ENCODE measurements at regions not wholly inside any gene's neighbourhood (a gene's known extent, or its start where the extent isn't known, plus 50 kb on each side); places are given as distances from the start of the nearest gene placed in this dataset.

DNA sequence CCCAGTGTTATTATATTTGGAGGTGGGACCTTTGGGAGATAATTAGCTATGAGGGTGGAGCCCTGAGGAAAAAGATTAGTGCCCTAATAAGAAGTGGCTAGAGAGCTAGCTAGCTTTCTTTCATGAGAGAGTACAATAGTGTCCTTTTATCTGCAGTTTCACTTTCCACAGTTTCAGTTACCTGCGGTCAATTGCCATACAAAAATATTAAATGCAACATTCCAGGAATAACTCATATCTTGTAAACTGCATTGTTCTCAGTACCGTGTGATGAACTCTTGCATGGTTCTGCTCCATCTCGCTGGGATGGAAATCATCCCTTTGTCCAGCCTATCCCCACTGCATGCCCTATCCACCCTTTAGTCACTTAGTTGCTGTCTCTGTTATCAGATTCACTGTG lies 201.6 kb downstream of the RWDD3 start:
- Histone ChIP-seq H3K27ac (no peak overlapping the region), H3K4me1 (replicated peaks; ENCODE audit: insufficient read depth) (no peaks in the 10 kb centered on the region), H3K4me3 (no peak overlapping the region), H3K36me3 (ENCODE audit: low read depth) (no peaks in the 10 kb centered on the region), H3K27me3 (ENCODE audit: insufficient read depth, low read depth) (peaks cover 23% of the 10 kb centered on the region; the same call in 1 of the 2 replicates), H3K9me3 (ENCODE audit: insufficient read depth, low read depth) (no peaks in the 10 kb centered on the region), H2AFZ (no peak overlapping the region), H4K20me1 (ENCODE audit: insufficient read depth) (no peaks in the 10 kb centered on the region), H3F3A (ENCODE audit: insufficient read depth, low read depth) (no peaks in the 10 kb centered on the region), H3K79me2 (ENCODE audit: low read depth) (no peaks in the 10 kb centered on the region), H3K9me2 (ENCODE audit: insufficient read depth) (no peaks in the 10 kb centered on the region), H3K4me2 (no peak overlapping the region)
- DNase-seq = no peak
- CTCF ChIA-PET = no interaction called here
- TF ChIP-seq, protein P1, sequence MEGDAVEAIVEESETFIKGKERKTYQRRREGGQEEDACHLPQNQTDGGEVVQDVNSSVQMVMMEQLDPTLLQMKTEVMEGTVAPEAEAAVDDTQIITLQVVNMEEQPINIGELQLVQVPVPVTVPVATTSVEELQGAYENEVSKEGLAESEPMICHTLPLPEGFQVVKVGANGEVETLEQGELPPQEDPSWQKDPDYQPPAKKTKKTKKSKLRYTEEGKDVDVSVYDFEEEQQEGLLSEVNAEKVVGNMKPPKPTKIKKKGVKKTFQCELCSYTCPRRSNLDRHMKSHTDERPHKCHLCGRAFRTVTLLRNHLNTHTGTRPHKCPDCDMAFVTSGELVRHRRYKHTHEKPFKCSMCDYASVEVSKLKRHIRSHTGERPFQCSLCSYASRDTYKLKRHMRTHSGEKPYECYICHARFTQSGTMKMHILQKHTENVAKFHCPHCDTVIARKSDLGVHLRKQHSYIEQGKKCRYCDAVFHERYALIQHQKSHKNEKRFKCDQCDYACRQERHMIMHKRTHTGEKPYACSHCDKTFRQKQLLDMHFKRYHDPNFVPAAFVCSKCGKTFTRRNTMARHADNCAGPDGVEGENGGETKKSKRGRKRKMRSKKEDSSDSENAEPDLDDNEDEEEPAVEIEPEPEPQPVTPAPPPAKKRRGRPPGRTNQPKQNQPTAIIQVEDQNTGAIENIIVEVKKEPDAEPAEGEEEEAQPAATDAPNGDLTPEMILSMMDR (conservative IDR thresholded peaks at IDR 0.05) = no peak
- TF ChIP-seq EZH2 (IDR thresholded peaks at IDR 0.05; ENCODE audit: low read depth) = no peak
- intact Hi-C loops (cut with micrococcal nuclease; ENCODE audit: unreplicated experiment) = no loop called here
- no TSS peak for BruUV-seq (replicated peaks)
- POLR2A ChIA-PET (ENCODE audit: unreplicated experiment) = no interaction called here

DNA sequence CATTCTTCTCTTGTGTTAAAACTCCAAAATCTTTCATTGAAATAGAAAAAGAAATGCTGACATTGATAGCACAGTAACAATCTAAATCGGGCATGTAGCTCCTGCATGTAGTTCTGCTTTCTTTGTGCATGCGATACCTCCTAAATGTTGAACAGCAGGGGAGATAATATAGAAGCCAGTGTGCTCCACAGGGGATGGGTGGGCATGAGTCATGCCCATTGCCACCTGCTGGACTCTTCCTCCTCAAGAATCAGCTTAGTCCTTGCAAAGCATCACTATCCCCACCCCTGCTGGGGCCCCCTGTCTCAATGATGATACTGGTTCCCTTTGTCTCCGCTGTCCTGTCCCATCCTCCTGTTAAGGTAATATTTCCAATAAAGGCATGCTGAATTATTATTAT lies 203.0 kb downstream of the RWDD3 start:
- BruUV-seq (replicated peaks) = no TSS peak
- ChIA-PET POLR2A (ENCODE audit: unreplicated experiment) (interaction anchor here (0.5 kb wide), 1 partner anchor 1333 kb away, joined by 9 read pairs; no protein-coding TSS in a partner anchor), CTCF (no interaction called here)
- Histone ChIP-seq H2AFZ (no peak overlapping the region), H3K4me2 (no peak overlapping the region), H3K9me2 (ENCODE audit: insufficient read depth) (no peaks in the 10 kb centered on the region), H3K27me3 (ENCODE audit: insufficient read depth, low read depth) (peaks cover 23% of the 10 kb centered on the region; the same call in 1 of the 2 replicates), H3K4me3 (no peak overlapping the region), H3K79me2 (ENCODE audit: low read depth) (no peaks in the 10 kb centered on the region), H3K4me1 (replicated peaks; ENCODE audit: insufficient read depth) (no peaks in the 10 kb centered on the region), H3K36me3 (ENCODE audit: low read depth) (no peaks in the 10 kb centered on the region), H3F3A (ENCODE audit: insufficient read depth, low read depth) (no peaks in the 10 kb centered on the region), H3K27ac (no peak overlapping the region), H3K9me3 (ENCODE audit: insufficient read depth, low read depth) (no peaks in the 10 kb centered on the region), H4K20me1 (ENCODE audit: insufficient read depth) (no peaks in the 10 kb centered on the region)
- DNase-seq = no peak
- TF ChIP-seq EZH2 (IDR thresholded peaks at IDR 0.05; ENCODE audit: low read depth) = no peak
- TF ChIP-seq, protein P1 (conservative IDR thresholded peaks at IDR 0.05) = no peak
- intact Hi-C loops (cut with micrococcal nuclease; ENCODE audit: unreplicated experiment) = no loop called here

DNA sequence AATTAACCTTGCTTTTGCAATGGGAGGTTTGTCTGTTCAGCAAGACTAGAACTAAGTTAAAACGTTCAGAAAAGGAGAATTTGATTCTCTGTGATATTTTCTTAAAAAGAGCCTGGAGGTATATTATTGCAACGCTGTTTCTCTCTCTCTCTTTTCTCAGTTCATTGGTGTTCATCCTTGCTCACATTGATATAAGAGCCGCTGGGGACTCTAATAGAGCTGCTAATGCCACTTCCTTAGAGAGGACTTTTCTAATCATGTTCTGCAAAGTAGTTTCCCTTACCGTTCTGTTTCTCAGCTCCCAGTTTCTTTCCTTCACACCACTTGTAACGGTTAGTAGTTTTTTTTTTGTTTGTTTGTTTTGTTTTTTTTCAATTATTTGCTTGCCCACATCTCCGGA lies 203.8 kb downstream of the RWDD3 start:
- Histone ChIP-seq H3K27ac (no peak overlapping the region), H3K9me3 (ENCODE audit: insufficient read depth, low read depth) (no peaks in the 10 kb centered on the region), H3F3A (ENCODE audit: insufficient read depth, low read depth) (no peaks in the 10 kb centered on the region), H3K4me1 (replicated peaks; ENCODE audit: insufficient read depth) (no peaks in the 10 kb centered on the region), H4K20me1 (ENCODE audit: insufficient read depth) (no peaks in the 10 kb centered on the region), H3K4me3 (no peak overlapping the region), H3K36me3 (ENCODE audit: low read depth) (no peaks in the 10 kb centered on the region), H3K9me2 (ENCODE audit: insufficient read depth) (no peaks in the 10 kb centered on the region), H2AFZ (no peak overlapping the region), H3K27me3 (ENCODE audit: insufficient read depth, low read depth) (peaks cover 23% of the 10 kb centered on the region; the same call in 1 of the 2 replicates), H3K79me2 (ENCODE audit: low read depth) (no peaks in the 10 kb centered on the region), H3K4me2 (no peak overlapping the region)
- CTCF ChIA-PET = no interaction called here
- no peak for DNase-seq
- TF ChIP-seq, protein P1 (conservative IDR thresholded peaks at IDR 0.05) = no peak
- no peak for TF ChIP-seq EZH2 (IDR thresholded peaks at IDR 0.05; ENCODE audit: low read depth)
- no TSS peak for BruUV-seq (replicated peaks)
- POLR2A ChIA-PET (ENCODE audit: unreplicated experiment) = interaction anchor here (0.6 kb wide), 1 partner anchor 1345 kb away, joined by 8 read pairs; no protein-coding TSS in a partner anchor
- intact Hi-C loops (cut with micrococcal nuclease; ENCODE audit: unreplicated experiment) = no loop called here

Measured in PC-9 (cell line).